ENCODE measurements at regions not wholly inside any gene's neighbourhood (a gene's known extent, or its start where the extent isn't known, plus 50 kb on each side); places are given as distances from the start of the nearest gene placed in this dataset.

- Histone ChIP-seq H3K9ac (ENCODE audit: low read depth, low read length) (no peak overlapping the region), H3K4me2 (ENCODE audit: insufficient read depth, low read length) (no peak overlapping the region), H3K79me2 (ENCODE audit: insufficient read depth, low read length) (no peaks in the 10 kb centered on the region), H3K36me3 (ENCODE audit: insufficient read depth, low read length) (no peaks in the 10 kb centered on the region), H4K20me1 (ENCODE audit: insufficient read depth, low read length) (no peaks in the 10 kb centered on the region), H3K9me3 (ENCODE audit: insufficient read depth, low read length, severe bottlenecking) (no peaks in the 10 kb centered on the region), H3K4me1 (ENCODE audit: insufficient read depth, low read length) (peaks cover 5% of the 10 kb centered on the region; the same call in 1 of the 2 replicates), H3K27ac (ENCODE audit: low read length) (no peak overlapping the region), H2AFZ (ENCODE audit: low read depth, low read length) (no peak overlapping the region), H3K27me3 (ENCODE audit: insufficient read depth, low read length, poor library complexity) (no peaks in the 10 kb centered on the region), H3K4me3 (ENCODE audit: low read depth in 1 of 2, low read length in 2 of 2) (no peak overlapping the region)
- TF ChIP-seq, protein P1, sequence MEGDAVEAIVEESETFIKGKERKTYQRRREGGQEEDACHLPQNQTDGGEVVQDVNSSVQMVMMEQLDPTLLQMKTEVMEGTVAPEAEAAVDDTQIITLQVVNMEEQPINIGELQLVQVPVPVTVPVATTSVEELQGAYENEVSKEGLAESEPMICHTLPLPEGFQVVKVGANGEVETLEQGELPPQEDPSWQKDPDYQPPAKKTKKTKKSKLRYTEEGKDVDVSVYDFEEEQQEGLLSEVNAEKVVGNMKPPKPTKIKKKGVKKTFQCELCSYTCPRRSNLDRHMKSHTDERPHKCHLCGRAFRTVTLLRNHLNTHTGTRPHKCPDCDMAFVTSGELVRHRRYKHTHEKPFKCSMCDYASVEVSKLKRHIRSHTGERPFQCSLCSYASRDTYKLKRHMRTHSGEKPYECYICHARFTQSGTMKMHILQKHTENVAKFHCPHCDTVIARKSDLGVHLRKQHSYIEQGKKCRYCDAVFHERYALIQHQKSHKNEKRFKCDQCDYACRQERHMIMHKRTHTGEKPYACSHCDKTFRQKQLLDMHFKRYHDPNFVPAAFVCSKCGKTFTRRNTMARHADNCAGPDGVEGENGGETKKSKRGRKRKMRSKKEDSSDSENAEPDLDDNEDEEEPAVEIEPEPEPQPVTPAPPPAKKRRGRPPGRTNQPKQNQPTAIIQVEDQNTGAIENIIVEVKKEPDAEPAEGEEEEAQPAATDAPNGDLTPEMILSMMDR (IDR thresholded peaks at IDR 0.05; ENCODE audit: borderline replicate concordance, extremely low read depth, low read length, poor library complexity, severe bottlenecking), result no peak
- TF ChIP-seq EZH2 (IDR thresholded peaks at IDR 0.05; ENCODE audit: borderline replicate concordance, low read depth, low read length, severe bottlenecking), result no peak
- DNase-seq (no peak), ATAC-seq (ENCODE audit: insufficient read depth, low read depth) (no peak)
Measured at GRCh38 chr12:90027041-90027440, 318.4 kb upstream of the ATP2B1 start.

GRCh38 chr12:90026516-90026915 is 317.9 kb upstream of the ATP2B1 start:
- no peak overlapping the region for H3K4me3 ChIP-seq (ENCODE audit: low read depth in 1 of 2, low read length in 2 of 2)
- H3K27me3 ChIP-seq (ENCODE audit: insufficient read depth, low read length, poor library complexity), result no peaks in the 10 kb centered on the region
- H3K4me2 ChIP-seq (ENCODE audit: insufficient read depth, low read length), result no peak overlapping the region
- no peaks in the 10 kb centered on the region for H3K36me3 ChIP-seq (ENCODE audit: insufficient read depth, low read length)
- ATAC-seq (ENCODE audit: insufficient read depth, low read depth) (no peak), DNase-seq (no peak)
- no peaks in the 10 kb centered on the region for H3K79me2 ChIP-seq (ENCODE audit: insufficient read depth, low read length)
- no peak overlapping the region for H2AFZ ChIP-seq (ENCODE audit: low read depth, low read length)
- H3K9ac ChIP-seq (ENCODE audit: low read depth, low read length), result no peak overlapping the region
- H3K27ac ChIP-seq (ENCODE audit: low read length), result no peak overlapping the region
- no peaks in the 10 kb centered on the region for H4K20me1 ChIP-seq (ENCODE audit: insufficient read depth, low read length)
- no peaks in the 10 kb centered on the region for H3K9me3 ChIP-seq (ENCODE audit: insufficient read depth, low read length, severe bottlenecking)
- TF ChIP-seq, protein P1 (IDR thresholded peaks at IDR 0.05; ENCODE audit: borderline replicate concordance, extremely low read depth, low read length, poor library complexity, severe bottlenecking), result no peak
- no peak for TF ChIP-seq EZH2 (IDR thresholded peaks at IDR 0.05; ENCODE audit: borderline replicate concordance, low read depth, low read length, severe bottlenecking)
- H3K4me1 ChIP-seq (ENCODE audit: insufficient read depth, low read length), result peaks cover 5% of the 10 kb centered on the region; the same call in 1 of the 2 replicates

GRCh38 chr12:90024262-90024661 is 315.6 kb upstream of the ATP2B1 start:
- Histone ChIP-seq H3K4me3 (ENCODE audit: low read depth in 1 of 2, low read length in 2 of 2) (no peak overlapping the region), H3K4me1 (ENCODE audit: insufficient read depth, low read length) (peaks cover 5% of the 10 kb centered on the region; the same call in 1 of the 2 replicates), H2AFZ (ENCODE audit: low read depth, low read length) (no peak overlapping the region), H3K79me2 (ENCODE audit: insufficient read depth, low read length) (no peaks in the 10 kb centered on the region), H3K9me3 (ENCODE audit: insufficient read depth, low read length, severe bottlenecking) (no peaks in the 10 kb centered on the region), H3K27me3 (ENCODE audit: insufficient read depth, low read length, poor library complexity) (no peaks in the 10 kb centered on the region), H3K9ac (ENCODE audit: low read depth, low read length) (no peak overlapping the region), H3K36me3 (ENCODE audit: insufficient read depth, low read length) (no peaks in the 10 kb centered on the region), H3K4me2 (ENCODE audit: insufficient read depth, low read length) (no peak overlapping the region), H4K20me1 (ENCODE audit: insufficient read depth, low read length) (no peaks in the 10 kb centered on the region), H3K27ac (ENCODE audit: low read length) (no peak overlapping the region)
- ATAC-seq (ENCODE audit: insufficient read depth, low read depth) (no peak), DNase-seq (no peak)
- TF ChIP-seq, protein P1 (IDR thresholded peaks at IDR 0.05; ENCODE audit: borderline replicate concordance, extremely low read depth, low read length, poor library complexity, severe bottlenecking), result no peak
- no peak for TF ChIP-seq EZH2 (IDR thresholded peaks at IDR 0.05; ENCODE audit: borderline replicate concordance, low read depth, low read length, severe bottlenecking)
